ENCODE measurements at regions not wholly inside any gene's neighbourhood (a gene's known extent, or its start where the extent isn't known, plus 50 kb on each side); places are given as distances from the start of the nearest gene placed in this dataset.

DNA sequence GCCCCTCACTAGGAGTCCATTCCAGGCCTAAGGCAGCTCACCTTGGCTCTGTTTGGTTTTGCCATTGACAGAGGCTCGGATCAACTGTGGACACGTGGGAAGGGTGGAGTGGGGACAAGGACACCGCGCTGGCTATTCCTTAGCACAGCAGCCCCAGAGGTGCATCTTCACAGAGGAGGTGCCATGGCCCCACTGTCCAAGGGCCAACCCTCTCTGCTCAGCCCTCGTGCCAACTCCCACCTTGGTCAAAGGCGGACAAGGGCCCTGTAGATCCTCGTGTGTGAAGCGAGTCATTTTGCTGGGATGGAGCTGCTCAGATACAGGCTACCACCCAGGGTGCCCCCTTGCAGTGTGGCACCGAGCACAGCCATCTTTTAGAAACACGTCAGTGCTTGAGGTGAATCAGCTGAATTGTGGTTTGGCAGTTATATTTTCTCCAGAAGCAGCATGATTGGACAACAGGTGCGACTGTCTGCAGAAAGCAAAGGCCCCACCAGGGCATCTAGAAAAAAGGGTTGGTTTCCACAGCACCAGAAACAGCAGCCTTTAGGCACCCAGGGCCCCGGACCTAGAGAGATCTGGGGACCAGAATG lies 192.1 kb upstream of the GPR12 start:
- TF ChIP-seq, protein P1, sequence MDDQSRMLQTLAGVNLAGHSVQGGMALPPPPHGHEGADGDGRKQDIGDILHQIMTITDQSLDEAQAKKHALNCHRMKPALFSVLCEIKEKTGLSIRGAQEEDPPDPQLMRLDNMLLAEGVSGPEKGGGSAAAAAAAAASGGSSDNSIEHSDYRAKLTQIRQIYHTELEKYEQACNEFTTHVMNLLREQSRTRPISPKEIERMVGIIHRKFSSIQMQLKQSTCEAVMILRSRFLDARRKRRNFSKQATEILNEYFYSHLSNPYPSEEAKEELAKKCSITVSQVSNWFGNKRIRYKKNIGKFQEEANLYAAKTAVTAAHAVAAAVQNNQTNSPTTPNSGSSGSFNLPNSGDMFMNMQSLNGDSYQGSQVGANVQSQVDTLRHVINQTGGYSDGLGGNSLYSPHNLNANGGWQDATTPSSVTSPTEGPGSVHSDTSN (IDR thresholded peaks at IDR 0.05; ENCODE audit: insufficient replicate concordance, low read depth, low read length): no peak
- TF ChIP-seq, protein P2, sequence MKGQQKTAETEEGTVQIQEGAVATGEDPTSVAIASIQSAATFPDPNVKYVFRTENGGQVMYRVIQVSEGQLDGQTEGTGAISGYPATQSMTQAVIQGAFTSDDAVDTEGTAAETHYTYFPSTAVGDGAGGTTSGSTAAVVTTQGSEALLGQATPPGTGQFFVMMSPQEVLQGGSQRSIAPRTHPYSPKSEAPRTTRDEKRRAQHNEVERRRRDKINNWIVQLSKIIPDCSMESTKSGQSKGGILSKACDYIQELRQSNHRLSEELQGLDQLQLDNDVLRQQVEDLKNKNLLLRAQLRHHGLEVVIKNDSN (IDR thresholded peaks at IDR 0.05; ENCODE audit: borderline replicate concordance, extremely low read length, insufficient read depth, low read depth, low read length): no peak
- TF ChIP-seq TARDBP (IDR thresholded peaks at IDR 0.05; ENCODE audit: borderline replicate concordance) (no peak), RBBP5 (conservative IDR thresholded peaks at IDR 0.05) (no peak), NR2C2 (IDR thresholded peaks at IDR 0.05; ENCODE audit: borderline replicate concordance, control insufficient read depth, insufficient read length, low read depth) (no peak), EZH2 (IDR thresholded peaks at IDR 0.05; ENCODE audit: borderline replicate concordance, control insufficient read depth, low read depth, low read length) (no peak), HDAC2 (IDR thresholded peaks at IDR 0.05) (no peak), POLR2AphosphoS5 (IDR thresholded peaks at IDR 0.05; ENCODE audit: low read length) (no peak), POLR2A (IDR thresholded peaks at IDR 0.05; ENCODE audit: low read depth, low read length) (no peak), SRF (IDR thresholded peaks at IDR 0.05; ENCODE audit: low read depth in 2 of 2, low read length in 2 of 2) (no peak), CBX5 (IDR thresholded peaks at IDR 0.05; ENCODE audit: low read depth) (no peak), BMI1 (IDR thresholded peaks at IDR 0.05; ENCODE audit: borderline replicate concordance) (no peak)

Measured in GM12878 (cell line).